GM12878 (cell line): ENCODE measurements at regions not wholly inside any gene's neighbourhood (a gene's known extent, or its start where the extent isn't known, plus 50 kb on each side); places are given as distances from the start of the nearest gene placed in this dataset.

Experiments
- CTCF ChIP-seq, 3 experiments: IDR thresholded peaks in 2 of 3; conservative IDR thresholded peaks in 1 of 3; 2 replicates each; pipeline ENCODE4 v1.5.1; 2011; ENCODE audit warnings: low read depth in 3 of 3, low read length in 3 of 3, mild to moderate bottlenecking in 3 of 3, control low read depth in 2 of 3, moderate library complexity in 2 of 3, inconsistent platforms in 1 of 3, mixed read lengths in 1 of 3; ENCODE audit not compliant: control insufficient read depth in 2 of 3, insufficient read depth in 1 of 3; ENCODE audit errors: extremely low read depth in 1 of 3
- MLLT1 ChIP-seq: fragments of 450-650 bp; IDR thresholded peaks from 2 replicates; pipeline ENCODE4 v1.6.1; 2016; ENCODE audit warnings: mild to moderate bottlenecking
- NRF1 ChIP-seq: conservative IDR thresholded peaks from 2 replicates; pipeline ENCODE4 v1.6.1; 2011; ENCODE audit warnings: mild to moderate bottlenecking, low read depth, low read length, improper control_type of control experiment
- POLR2AphosphoS5 ChIP-seq: IDR thresholded peaks from 2 replicates; pipeline ENCODE4 v1.6.1; 2011; ENCODE audit warnings: mild to moderate bottlenecking, low read length, inconsistent platforms
- ZZZ3 ChIP-seq: IDR thresholded peaks from 2 replicates; pipeline ENCODE4 v1.6.1; 2011; ENCODE audit warnings: low read depth; ENCODE audit not compliant: control insufficient read depth, insufficient read length

- no peak for TF ChIP-seq CTCF (IDR thresholded peaks at IDR 0.05 in 2 of 3, conservative IDR thresholded peaks at IDR 0.05 in 1 of 3; ENCODE audit: control insufficient read depth in 2 of 3, extremely low read depth in 1 of 3, insufficient read depth in 1 of 3, low read depth in 3 of 3, low read length in 3 of 3)
- no peak for TF ChIP-seq NRF1
- TF ChIP-seq ZZZ3: no peak
- no peak for TF ChIP-seq MLLT1
- TF ChIP-seq POLR2AphosphoS5: no peak
Observed at GRCh38 chr9:79390781-79391770, 180.7 kb upstream of the TLE4 start.
